DND-41 (cell line): ENCODE measurements at regions not wholly inside any gene's neighbourhood (a gene's known extent, or its start where the extent isn't known, plus 50 kb on each side); places are given as distances from the start of the nearest gene placed in this dataset.

Experiments
- CTCF ChIP-seq: IDR thresholded peaks from 2 replicates; pipeline ENCODE4 v1.5.1; 2012; ENCODE audit warnings: borderline replicate concordance, low read length, moderate library complexity, mild to moderate bottlenecking; ENCODE audit not compliant: poor library complexity, severe bottlenecking; ENCODE audit errors: extremely low read depth
- EZH2 ChIP-seq: IDR thresholded peaks from 3 replicates; pipeline ENCODE4 v1.6.1; 2012; ENCODE audit warnings: borderline replicate concordance, low read depth, mild to moderate bottlenecking, moderate library complexity, low read length, inconsistent platforms; ENCODE audit not compliant: severe bottlenecking

- TF ChIP-seq EZH2 (no peak), CTCF (no peak)
These were observed 102.9 kb upstream of the STARD13 start for GRCh38 chr13:33388286-33388998.
